Chondrocyte (in vitro differentiated cells): ENCODE measurements at regions not wholly inside any gene's neighbourhood (a gene's known extent, or its start where the extent isn't known, plus 50 kb on each side); places are given as distances from the start of the nearest gene placed in this dataset.
A peak's percentile ranks its signal among the peaks of the same experiment; 100 is the strongest.

Experiments used
- DNase-seq: peaks from one replicate; pipeline ENCODE4 v3.0.0; 2021; ENCODE audit warnings: mixed read lengths, low spot score
- H3K27ac Mint-ChIP-seq: one replicate; pipeline ENCODE4 v1.8.0; 2021; ENCODE audit warnings: mild to moderate bottlenecking, moderate library complexity, mixed read lengths; ENCODE audit not compliant: unreplicated experiment
- H3K27me3 Mint-ChIP-seq: 2 replicates; pipeline ENCODE4 v1.8.0; 2021; ENCODE audit warnings: low read depth, mixed read lengths
- H3K36me3 Mint-ChIP-seq: 2 replicates; pipeline ENCODE4 v1.8.0; 2021; ENCODE audit warnings: low read depth, mixed read lengths
- H3K4me1 Mint-ChIP-seq: 2 replicates; pipeline ENCODE4 v1.8.0; 2021; ENCODE audit warnings: low read depth, mild to moderate bottlenecking, mixed read lengths
- H3K4me3 Mint-ChIP-seq: one replicate; pipeline ENCODE4 v1.8.0; 2021; ENCODE audit warnings: mild to moderate bottlenecking, moderate library complexity, mixed read lengths; ENCODE audit not compliant: unreplicated experiment
- H3K9me3 Mint-ChIP-seq: 2 replicates; pipeline ENCODE4 v1.8.0; 2021; ENCODE audit warnings: low read depth, mixed read lengths
- TF ChIP-seq, protein P1 (sequence below): fragments of 200-600 bp; sonication (generic); IDR thresholded peaks from 2 replicates; pipeline ENCODE4 v1.5.0; 2021; ENCODE audit warnings: antibody characterized with exemption, mild to moderate bottlenecking, moderate library complexity

GRCh38 chr9:86734771-86735170 lies 212.5 kb downstream of the GAS1 start:
- Mint-ChIP-seq H3K36me3 (peaks cover 3% of the 10 kb centered on the region), H3K9me3 (peaks cover 13% of the 10 kb centered on the region), H3K4me3 (no peak overlapping the region), H3K27me3 (no peaks in the 10 kb centered on the region), H3K4me1 (peaks cover 35% of the 10 kb centered on the region), H3K27ac (peak overlapping the region; percentile 71)
- TF ChIP-seq, protein P1, sequence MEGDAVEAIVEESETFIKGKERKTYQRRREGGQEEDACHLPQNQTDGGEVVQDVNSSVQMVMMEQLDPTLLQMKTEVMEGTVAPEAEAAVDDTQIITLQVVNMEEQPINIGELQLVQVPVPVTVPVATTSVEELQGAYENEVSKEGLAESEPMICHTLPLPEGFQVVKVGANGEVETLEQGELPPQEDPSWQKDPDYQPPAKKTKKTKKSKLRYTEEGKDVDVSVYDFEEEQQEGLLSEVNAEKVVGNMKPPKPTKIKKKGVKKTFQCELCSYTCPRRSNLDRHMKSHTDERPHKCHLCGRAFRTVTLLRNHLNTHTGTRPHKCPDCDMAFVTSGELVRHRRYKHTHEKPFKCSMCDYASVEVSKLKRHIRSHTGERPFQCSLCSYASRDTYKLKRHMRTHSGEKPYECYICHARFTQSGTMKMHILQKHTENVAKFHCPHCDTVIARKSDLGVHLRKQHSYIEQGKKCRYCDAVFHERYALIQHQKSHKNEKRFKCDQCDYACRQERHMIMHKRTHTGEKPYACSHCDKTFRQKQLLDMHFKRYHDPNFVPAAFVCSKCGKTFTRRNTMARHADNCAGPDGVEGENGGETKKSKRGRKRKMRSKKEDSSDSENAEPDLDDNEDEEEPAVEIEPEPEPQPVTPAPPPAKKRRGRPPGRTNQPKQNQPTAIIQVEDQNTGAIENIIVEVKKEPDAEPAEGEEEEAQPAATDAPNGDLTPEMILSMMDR = no peak
- DNase-seq = no peak

DNA sequence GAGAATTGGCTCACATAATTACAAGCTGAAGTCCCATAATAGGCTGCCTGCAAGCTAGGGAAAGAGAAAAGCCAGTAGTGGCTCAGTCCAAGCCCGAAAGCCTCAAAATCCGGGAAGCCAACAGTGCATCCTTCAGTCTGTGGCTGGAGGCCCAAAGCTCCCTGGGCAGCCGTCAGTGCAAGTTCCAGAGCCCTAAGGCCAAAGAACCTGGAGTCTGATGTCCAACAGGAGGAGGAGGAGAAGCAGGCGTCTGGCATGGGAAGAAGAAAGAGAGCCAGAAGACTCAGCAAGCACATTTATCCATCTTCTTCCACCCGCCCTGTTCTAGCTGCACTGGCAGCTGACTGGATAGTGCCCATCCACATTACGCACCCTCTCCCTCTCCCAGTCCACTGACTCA lies 213.4 kb downstream of the GAS1 start:
- H3K27ac Mint-ChIP-seq = no peak overlapping the region
- no peak overlapping the region for H3K4me3 Mint-ChIP-seq
- DNase-seq = no peak

DNA sequence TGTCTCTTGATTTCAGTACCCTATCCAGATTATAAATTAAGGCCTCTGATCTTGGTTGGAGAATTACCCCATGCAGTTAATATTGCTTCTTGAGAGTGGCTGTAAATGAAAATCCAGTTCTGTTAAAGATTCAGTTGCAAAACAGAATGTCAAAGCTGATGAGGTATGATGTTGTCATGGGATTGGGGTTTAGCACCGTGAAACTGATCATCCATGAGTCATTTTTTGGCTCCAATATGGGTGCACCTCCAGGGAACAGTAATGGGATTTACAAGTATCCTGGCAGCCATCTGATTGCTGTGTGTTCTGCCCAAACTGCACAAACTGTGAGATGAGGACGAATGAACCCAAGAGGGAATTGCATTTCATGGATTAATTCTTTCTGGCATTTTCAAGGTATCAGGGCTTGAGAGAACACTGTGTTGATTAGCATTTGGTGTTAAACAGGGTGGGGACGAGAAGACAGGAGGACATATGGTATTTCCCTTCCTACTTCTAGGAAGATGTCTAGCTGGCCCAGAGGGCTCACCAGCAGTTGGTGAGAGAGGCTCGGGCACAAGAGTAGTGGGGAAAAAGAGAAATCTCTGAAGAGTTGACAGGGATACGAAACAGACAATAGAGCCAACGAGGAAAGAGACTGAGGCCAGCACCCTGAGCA lies 214.7 kb downstream of the GAS1 start:
- no peak overlapping the region for H3K4me3 Mint-ChIP-seq
- peaks cover 29% of the 10 kb centered on the region for H3K4me1 Mint-ChIP-seq
- H3K27ac Mint-ChIP-seq = no peak overlapping the region
- TF ChIP-seq, protein P1 = no peak
- peaks cover 6% of the 10 kb centered on the region for H3K9me3 Mint-ChIP-seq
- DNase-seq = no peak
- H3K27me3 Mint-ChIP-seq = no peaks in the 10 kb centered on the region
- no peaks in the 10 kb centered on the region for H3K36me3 Mint-ChIP-seq

More for the DNA sequence above, 213.4 kb downstream of the GAS1 start:
- Mint-ChIP-seq H3K9me3 (peaks cover 13% of the 10 kb centered on the region), H3K4me1 (peaks cover 35% of the 10 kb centered on the region), H3K27me3 (no peaks in the 10 kb centered on the region), H3K36me3 (peaks cover 3% of the 10 kb centered on the region)
- TF ChIP-seq, protein P1 = no peak

GRCh38 chr9:86731511-86732063 lies 215.7 kb downstream of the GAS1 start:
- no peak for DNase-seq
- Mint-ChIP-seq H3K4me1 (peaks cover 29% of the 10 kb centered on the region), H3K9me3 (peaks cover 6% of the 10 kb centered on the region), H3K36me3 (no peaks in the 10 kb centered on the region), H3K27me3 (no peaks in the 10 kb centered on the region), H3K4me3 (no peak overlapping the region), H3K27ac (no peak overlapping the region)
- TF ChIP-seq, protein P1 = no peak

GRCh38 chr9:86730163-86730928 lies 217.0 kb downstream of the GAS1 start:
- H3K27ac Mint-ChIP-seq = no peak overlapping the region
- no peak for DNase-seq
- H3K4me1 Mint-ChIP-seq = peaks cover 29% of the 10 kb centered on the region
- H3K36me3 Mint-ChIP-seq = no peaks in the 10 kb centered on the region
- peaks cover 6% of the 10 kb centered on the region for H3K9me3 Mint-ChIP-seq
- no peaks in the 10 kb centered on the region for H3K27me3 Mint-ChIP-seq
- TF ChIP-seq, protein P1 = no peak
- H3K4me3 Mint-ChIP-seq = no peak overlapping the region
